ENCODE measurements at regions not wholly inside any gene's neighbourhood (a gene's known extent, or its start where the extent isn't known, plus 50 kb on each side); places are given as distances from the start of the nearest gene placed in this dataset. TPM values are rescaled to one million over a fixed set of nuclear protein-coding genes. Genes with fewer than 3 reads are reported as not detected.

DNA sequence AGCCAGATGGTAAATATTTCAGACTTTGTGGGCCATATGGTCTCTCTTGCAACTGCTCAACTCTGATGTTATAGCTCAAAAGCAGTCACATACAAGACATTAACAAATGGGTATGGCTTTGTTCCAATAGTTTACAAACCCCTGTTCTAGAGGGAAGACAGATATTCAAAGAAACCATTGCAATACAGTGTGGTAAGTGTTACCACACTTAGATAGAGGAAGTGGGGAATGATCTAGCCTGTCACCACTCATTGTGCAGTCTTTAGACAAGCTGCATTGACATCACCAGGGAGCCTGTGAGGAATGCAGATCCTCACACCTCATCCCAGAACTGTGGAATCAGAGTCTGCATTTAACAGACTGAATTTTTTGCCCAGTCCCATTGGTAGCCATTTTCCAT, 80.0 kb upstream of the RGS6 start:
- DNase-seq: no peak
- no peaks in the 10 kb centered on the region for H3K4me1 ChIP-seq
- no peaks in the 10 kb centered on the region for H3K27me3 ChIP-seq
- intact Hi-C loops (cut with DNase I): no loop called here
- no peaks in the 10 kb centered on the region for H3K9me3 ChIP-seq
- no peak overlapping the region for H3K27ac ChIP-seq
- no peaks in the 10 kb centered on the region for H3K36me3 ChIP-seq
- no peak overlapping the region for H3K4me3 ChIP-seq (replicated peaks in 1 of 3)
- TF ChIP-seq CTCF (IDR thresholded peaks at IDR 0.05) (no peak), POLR2A (IDR thresholded peaks at IDR 0.05) (no peak)

DNA sequence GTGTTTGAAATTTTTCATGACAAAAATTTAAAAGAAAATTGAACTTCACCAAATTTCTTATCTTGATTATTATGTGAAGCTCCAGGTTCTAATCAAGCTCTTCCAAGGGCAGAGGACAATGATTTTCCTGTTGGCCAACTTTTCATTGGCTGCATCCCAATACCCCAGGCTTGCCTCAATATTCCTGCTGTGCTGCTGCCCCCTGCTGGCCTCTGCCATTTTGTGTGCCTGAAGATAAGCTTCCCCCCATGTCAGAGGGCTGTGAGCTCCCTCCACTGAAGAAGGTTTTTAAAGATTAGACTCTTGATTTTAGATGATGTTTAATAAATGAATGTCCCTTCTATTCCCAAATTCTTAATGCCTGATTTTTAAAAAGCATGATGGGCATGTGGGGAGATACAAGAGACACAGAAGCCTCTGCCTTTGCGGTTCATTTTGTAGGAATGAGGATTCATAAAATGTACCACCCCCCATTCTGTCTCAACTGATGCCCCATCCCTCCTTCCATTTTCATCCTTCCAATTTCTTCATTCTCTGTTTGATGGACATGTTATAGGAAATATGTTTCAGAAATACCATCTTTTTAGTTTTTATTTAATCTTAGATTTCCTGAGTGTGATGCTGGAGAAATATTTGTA, 76.7 kb upstream of the RGS6 start:
- intact Hi-C loops (cut with DNase I): loop anchor here (5.0 kb wide), 1 partner anchor 133 kb away; no protein-coding TSS in a partner anchor
- DNase-seq: peak; percentile 68 to 71
- H3K27me3 ChIP-seq: no peaks in the 10 kb centered on the region
- no peaks in the 10 kb centered on the region for H3K4me1 ChIP-seq
- H3K36me3 ChIP-seq: no peaks in the 10 kb centered on the region
- no peak overlapping the region for H3K4me3 ChIP-seq (replicated peaks in 1 of 3)
- H3K27ac ChIP-seq: no peak overlapping the region
- TF ChIP-seq POLR2A (IDR thresholded peaks at IDR 0.05) (no peak), CTCF (IDR thresholded peaks at IDR 0.05) (peak; percentile 31 to 58 (median 48))
- 94 to 100% methylated on average over 1 of the region's 1 CpG for WGBS, 2 donors
- no peaks in the 10 kb centered on the region for H3K9me3 ChIP-seq

GRCh38 chr14:71856199-71856919, 75.9 kb upstream of the RGS6 start:
- Histone ChIP-seq H3K36me3 (no peaks in the 10 kb centered on the region), H3K4me1 (no peaks in the 10 kb centered on the region), H3K27me3 (no peaks in the 10 kb centered on the region), H3K4me3 (replicated peaks in 1 of 3) (no peak overlapping the region), H3K9me3 (no peaks in the 10 kb centered on the region), H3K27ac (no peak overlapping the region)
- TF ChIP-seq POLR2A (IDR thresholded peaks at IDR 0.05) (no peak), CTCF (IDR thresholded peaks at IDR 0.05) (no peak)
- WGBS, 2 donors: 68 to 85% methylated on average over 9 of the region's 9 CpGs
- DNase-seq: no peak
- intact Hi-C loops (cut with DNase I): loop anchor here (5.0 kb wide), 1 partner anchor 134 kb away; no protein-coding TSS in a partner anchor

DNA sequence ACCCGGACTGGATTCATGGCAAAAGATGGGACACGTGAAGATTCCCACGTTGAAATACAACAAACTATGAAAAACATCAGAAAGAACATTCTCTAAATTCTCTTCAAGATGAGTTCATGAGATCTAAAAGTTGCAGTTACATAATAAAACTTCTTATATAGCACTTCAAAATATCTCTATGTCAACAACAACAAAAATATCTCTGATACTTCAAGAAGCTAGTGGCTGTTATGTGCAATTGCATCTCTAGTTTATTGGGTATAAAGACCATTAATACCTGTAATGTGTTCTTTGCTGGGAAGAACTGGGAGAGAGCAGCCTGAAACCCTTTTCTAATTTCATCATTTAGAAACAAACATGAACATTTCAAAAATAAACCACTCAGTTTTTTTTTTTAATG, 69.2 kb upstream of the RGS6 start:
- no peak overlapping the region for H3K4me3 ChIP-seq (replicated peaks in 1 of 3)
- H3K36me3 ChIP-seq: no peaks in the 10 kb centered on the region
- intact Hi-C loops (cut with DNase I): no loop called here
- H3K27ac ChIP-seq: no peak overlapping the region
- H3K9me3 ChIP-seq: no peaks in the 10 kb centered on the region
- no peaks in the 10 kb centered on the region for H3K4me1 ChIP-seq
- TF ChIP-seq POLR2A (IDR thresholded peaks at IDR 0.05): no peak
- no peaks in the 10 kb centered on the region for H3K27me3 ChIP-seq
- DNase-seq: no peak
- WGBS, 2 donors: 82 to 83% methylated on average over 3 of the region's 3 CpGs

GRCh38 chr14:71863766-71864165, 68.5 kb upstream of the RGS6 start:
- TF ChIP-seq CTCF (IDR thresholded peaks at IDR 0.05): no peak
- TF ChIP-seq POLR2A (IDR thresholded peaks at IDR 0.05): no peak
- no peak for DNase-seq
- intact Hi-C loops (cut with DNase I): no loop called here
- Histone ChIP-seq H3K9me3 (no peaks in the 10 kb centered on the region), H3K4me1 (no peaks in the 10 kb centered on the region), H3K36me3 (no peaks in the 10 kb centered on the region), H3K4me3 (replicated peaks in 1 of 3) (no peak overlapping the region), H3K27me3 (no peaks in the 10 kb centered on the region), H3K27ac (no peak overlapping the region)
- WGBS, 2 donors: 79 to 86% methylated on average over 3 of the region's 3 CpGs

Small RNAs in the stretch of these regions (small RNA-seq; reads per million reads assigned to genes)
- gene RN7SL683P (not detected), gene SNORD56B (not detected)
